Mammary epithelial cell (primary cell): ENCODE measurements at regions not wholly inside any gene's neighbourhood (a gene's known extent, or its start where the extent isn't known, plus 50 kb on each side); places are given as distances from the start of the nearest gene placed in this dataset.

ENCODE experiments used
- CTCF ChIP-seq, 2 donors: IDR thresholded peaks in 1 of 2; conservative IDR thresholded peaks in 1 of 2; 2 replicates each; pipeline ENCODE4 v1.5.1; 2011 to 2012; ENCODE audit warnings: inconsistent platforms in 2 of 2, low read length in 2 of 2, mild to moderate bottlenecking in 2 of 2, control low read depth in 1 of 2, low read depth in 1 of 2; ENCODE audit not compliant: insufficient read depth in 1 of 2; ENCODE audit errors: extremely low read depth in 1 of 2
- EZH2 ChIP-seq: IDR thresholded peaks from 2 replicates; pipeline ENCODE4 v1.6.1; 2012; ENCODE audit warnings: low read length, inconsistent platforms, borderline replicate concordance

GRCh38 chr3:102096066-102096465 lies 246.8 kb downstream of the NFKBIZ start:
- no peak for TF ChIP-seq CTCF (conservative IDR thresholded peaks at IDR 0.05 in 1 of 2, IDR thresholded peaks at IDR 0.05 in 1 of 2; ENCODE audit: extremely low read depth in 1 of 2, insufficient read depth in 1 of 2, low read depth in 1 of 2, low read length in 2 of 2)
- no peak for TF ChIP-seq EZH2
